ENCODE measurements at regions not wholly inside any gene's neighbourhood (a gene's known extent, or its start where the extent isn't known, plus 50 kb on each side); places are given as distances from the start of the nearest gene placed in this dataset.

- Histone ChIP-seq H2BK5ac (ENCODE audit: low read depth, low read length) (no peak overlapping the region), H4K91ac (replicated peaks; ENCODE audit: insufficient read length, low read length) (no peak overlapping the region), H3K18ac (ENCODE audit: extremely low read depth, low read length) (no peak overlapping the region), H4K20me1 (replicated peaks in 1 of 2; ENCODE audit: control insufficient read depth in 1 of 2, insufficient read depth in 2 of 2, low read length in 2 of 2) (no peaks in the 10 kb centered on the region), H2BK12ac (ENCODE audit: low read depth, low read length) (no peak overlapping the region), H3K27me3 (replicated peaks in 1 of 4; ENCODE audit: control insufficient read depth in 3 of 4, extremely low read depth in 1 of 4, insufficient read depth in 3 of 4, low read length in 3 of 4) (no peaks in the 10 kb centered on the region), H2AFZ (ENCODE audit: low read length) (no peak overlapping the region), H3K23me2 (ENCODE audit: low read depth, low read length) (no peaks in the 10 kb centered on the region), H2AK5ac (ENCODE audit: low read depth, low read length) (no peak overlapping the region), H3K56ac (replicated peaks; ENCODE audit: insufficient read length, low read depth, low read length) (no peak overlapping the region), H3K4me1 (replicated peaks in 1 of 4; ENCODE audit: control insufficient read depth in 3 of 4, insufficient read depth in 4 of 4, low read length in 3 of 4) (peaks cover 0 to 7% (median 0%) of the 10 kb centered on the region in 4 experiments; a peak in 1 of 7 replicates), H3K79me1 (ENCODE audit: low read depth, low read length) (no peaks in the 10 kb centered on the region), H2BK20ac (ENCODE audit: low read length) (no peak overlapping the region), H3K9ac (replicated peaks in 1 of 4; ENCODE audit: extremely low read depth in 1 of 4, low read depth in 3 of 4, low read length in 3 of 4) (no peak overlapping the region), H3K14ac (ENCODE audit: insufficient read length) (no peak overlapping the region), H3K23ac (ENCODE audit: insufficient read length) (no peak overlapping the region), H3K27ac (ENCODE audit: low read depth, low read length) (no peak overlapping the region), H3K36me3 (ENCODE audit: control insufficient read depth in 2 of 4, insufficient read depth in 4 of 4, low read length in 3 of 4) (no peaks in the 10 kb centered on the region), H4K5ac (ENCODE audit: insufficient read length, low read depth, low read length) (no peak overlapping the region), H3K4ac (replicated peaks; ENCODE audit: insufficient read length, low read depth, low read length) (no peak overlapping the region), H3K4me2 (ENCODE audit: insufficient read depth in 1 of 2, low read depth in 2 of 2, low read length in 2 of 2) (no peak overlapping the region), H4K8ac (ENCODE audit: extremely low read depth, insufficient read depth, low read length) (no peak overlapping the region), H2BK120ac (replicated peaks; ENCODE audit: low read depth, low read length) (no peak overlapping the region), H3K9me3 (ENCODE audit: insufficient read depth in 2 of 2, low read depth in 1 of 2, low read length in 1 of 2) (no peaks in the 10 kb centered on the region), H3K4me3 (ENCODE audit: extremely low read depth in 1 of 4, insufficient read depth in 2 of 4, low read depth in 3 of 4, low read length in 4 of 4) (no peak overlapping the region), H2BK15ac (ENCODE audit: low read length) (no peak overlapping the region), H3K79me2 (ENCODE audit: control insufficient read depth in 1 of 2, insufficient read depth in 2 of 2, low read length in 2 of 2) (no peaks in the 10 kb centered on the region)
- DNase-seq (ENCODE audit: low read depth in 1 of 2, low spot score in 2 of 2), result no peak
- FAIRE-seq, result no peak
- ChIA-PET CTCF (ENCODE audit: partially characterized antibody) (interaction anchor here (0.7 to 1.6 kb wide), 2 partner anchors 35 to 425 kb away, joined by 3 to 4 read pairs; no protein-coding TSS in a partner anchor), POLR2A (ENCODE audit: partially characterized antibody) (no interaction called here)
- WGBS, 2 experiments (ENCODE audit: extremely low coverage in 1 of 2, insufficient coverage in 1 of 2, insufficient read length in 1 of 2, insufficient replicate concordance in 2 of 2, low coverage in 1 of 2, low lambda C conversion rate in 2 of 2, missing lambda C conversion rate in 1 of 2), result 94% methylated on average over 3 of the region's 3 CpGs; no CpG with 5 or more reads in 1 of the 2 experiments
- TF ChIP-seq NANOG (IDR thresholded peaks at IDR 0.05; ENCODE audit: insufficient read depth, low read depth, low read length, poor library complexity, severe bottlenecking) (no peak), CHD2 (IDR thresholded peaks at IDR 0.05; ENCODE audit: low read length) (no peak), ATF3 (IDR thresholded peaks at IDR 0.05; ENCODE audit: insufficient read depth, low read depth, low read length) (no peak)
Measured at GRCh38 chr6:147740916-147741315, 232.4 kb downstream of the SAMD5 start.

All from H1 (cell line).